H9 (cell line): ENCODE measurements at regions not wholly inside any gene's neighbourhood (a gene's known extent, or its start where the extent isn't known, plus 50 kb on each side); places are given as distances from the start of the nearest gene placed in this dataset.

Source experiments
- DNase-seq: peaks from one replicate; pipeline ENCODE4 v3.0.0-alpha.2; 2017
- H2AFZ ChIP-seq: one replicate; pipeline ENCODE4 v1.6.1; 2013; ENCODE audit warnings: mild to moderate bottlenecking, low read length, control low read depth, moderate library complexity
- H2AK5ac ChIP-seq: 2 replicates; pipeline ENCODE4 v1.6.1; 2013; ENCODE audit warnings: low read length, control low read depth, mixed read lengths; ENCODE audit not compliant: insufficient read length
- H2BK120ac ChIP-seq: one replicate; pipeline ENCODE4 v1.6.1; 2013; ENCODE audit warnings: low read depth, mild to moderate bottlenecking, low read length, control low read depth, inconsistent platforms; ENCODE audit not compliant: poor library complexity, severe bottlenecking
- H2BK12ac ChIP-seq: 2 replicates; pipeline ENCODE4 v1.6.1; 2013; ENCODE audit warnings: low read length, control low read depth, mixed read lengths, low read depth; ENCODE audit not compliant: insufficient read length
- H2BK15ac ChIP-seq: 2 replicates; pipeline ENCODE4 v1.6.1; 2013; ENCODE audit warnings: low read depth, low read length, control low read depth
- H2BK20ac ChIP-seq: one replicate; pipeline ENCODE4 v1.6.1; 2013; ENCODE audit warnings: low read depth, mild to moderate bottlenecking, low read length, control low read depth, inconsistent platforms; ENCODE audit not compliant: poor library complexity, severe bottlenecking
- H2BK5ac ChIP-seq: 2 replicates; pipeline ENCODE4 v1.6.1; 2013; ENCODE audit warnings: low read length, control low read depth, mixed read lengths; ENCODE audit not compliant: insufficient read length
- H3K14ac ChIP-seq: 2 replicates; pipeline ENCODE4 v1.6.1; 2013; ENCODE audit warnings: low read length, control low read depth; ENCODE audit not compliant: insufficient read depth
- H3K18ac ChIP-seq: 2 replicates; pipeline ENCODE4 v1.6.1; 2013; ENCODE audit warnings: low read depth, mild to moderate bottlenecking, mixed read lengths, low read length, control low read depth; ENCODE audit not compliant: insufficient read length
- H3K23ac ChIP-seq: 2 replicates; pipeline ENCODE4 v1.6.1; 2013; ENCODE audit warnings: low read length, control low read depth, mixed read lengths, low read depth; ENCODE audit not compliant: insufficient read length
- H3K23me2 ChIP-seq: 2 replicates; pipeline ENCODE4 v1.6.1; 2013; ENCODE audit warnings: low read depth, mild to moderate bottlenecking, mixed read lengths, low read length, control low read depth; ENCODE audit not compliant: insufficient read length, poor library complexity, severe bottlenecking
- H3K27ac ChIP-seq: 2 replicates; pipeline ENCODE4 v1.5.1; 2013; ENCODE audit warnings: low read length, control low read depth, mixed read lengths, low read depth; ENCODE audit not compliant: insufficient read length
- H3K27me3 ChIP-seq: 2 replicates; pipeline ENCODE4 v1.6.1; 2013; ENCODE audit warnings: low read length, control low read depth, inconsistent platforms; ENCODE audit not compliant: insufficient read depth
- H3K4ac ChIP-seq: 2 replicates; pipeline ENCODE4 v1.6.1; 2013; ENCODE audit warnings: low read depth, mild to moderate bottlenecking, control low read depth, inconsistent platforms, low read length, moderate library complexity
- H3K4me1 ChIP-seq: 2 replicates; pipeline ENCODE4 v1.6.1; 2013; ENCODE audit warnings: low read length, control low read depth, inconsistent platforms; ENCODE audit not compliant: insufficient read depth
- H3K4me2 ChIP-seq: 2 replicates; pipeline ENCODE4 v1.6.1; 2013; ENCODE audit warnings: low read length, control low read depth, mixed read lengths; ENCODE audit not compliant: insufficient read length, insufficient read depth
- H3K56ac ChIP-seq: 2 replicates; pipeline ENCODE4 v1.6.1; 2013; ENCODE audit warnings: low read depth, mild to moderate bottlenecking, mixed read lengths, low read length, control low read depth; ENCODE audit not compliant: insufficient read length
- H3K79me1 ChIP-seq: 2 replicates; pipeline ENCODE4 v1.6.1; 2013; ENCODE audit warnings: low read depth, mild to moderate bottlenecking, moderate library complexity, low read length, control low read depth, inconsistent platforms; ENCODE audit not compliant: insufficient read depth, poor library complexity, severe bottlenecking
- H3K79me2 ChIP-seq: 2 replicates; pipeline ENCODE4 v1.6.1; 2013; ENCODE audit warnings: low read length, control low read depth, inconsistent platforms; ENCODE audit not compliant: insufficient read depth
- H3K9ac ChIP-seq: 2 replicates; pipeline ENCODE4 v1.6.1; 2013; ENCODE audit warnings: low read length, control low read depth, mixed read lengths; ENCODE audit not compliant: insufficient read length; ENCODE audit errors: extremely low read depth
- H3K9me3 ChIP-seq: one replicate; pipeline ENCODE4 v1.6.1; 2013; ENCODE audit warnings: low read depth, low read length, inconsistent platforms; ENCODE audit not compliant: control insufficient read depth
- H3T11ph ChIP-seq: one replicate; pipeline ENCODE4 v1.6.1; 2013; ENCODE audit warnings: mild to moderate bottlenecking, low read length, control low read depth, inconsistent platforms
- H4K20me1 ChIP-seq: one replicate; pipeline ENCODE4 v1.6.1; 2013; ENCODE audit not compliant: control insufficient read depth, insufficient read length, insufficient read depth
- H4K5ac ChIP-seq: 2 replicates; pipeline ENCODE4 v1.6.1; 2013; ENCODE audit warnings: low read depth, mild to moderate bottlenecking, mixed read lengths, low read length, control low read depth; ENCODE audit not compliant: insufficient read length
- H4K8ac ChIP-seq: replicated peaks from 2 replicates; pipeline ENCODE4 v1.6.1; 2013; ENCODE audit warnings: low read length, control low read depth, mixed read lengths, low read depth; ENCODE audit not compliant: insufficient read length
- H4K91ac ChIP-seq: 2 replicates; pipeline ENCODE4 v1.6.1; 2013; ENCODE audit warnings: low read depth, mild to moderate bottlenecking, moderate library complexity, mixed read lengths, low read length, control low read depth; ENCODE audit not compliant: insufficient read length
- H3K27ac Mint-ChIP-seq, 3 experiments: 2 replicates in 2 of 3; 3 replicates in 1 of 3; pipeline ENCODE4 v1.8.0; 2020 to 2021; ENCODE audit warnings: mixed read lengths in 3 of 3, mild to moderate bottlenecking in 1 of 3, moderate library complexity in 1 of 3
- H3K27me3 Mint-ChIP-seq: 2 replicates; pipeline ENCODE4 v1.8.0; 2021; ENCODE audit warnings: low read depth, mild to moderate bottlenecking, moderate library complexity, mixed read lengths
- H3K36me3 Mint-ChIP-seq, 3 experiments: 2 replicates in 2 of 3; 3 replicates in 1 of 3; pipeline ENCODE4 v1.8.0; 2020 to 2021; ENCODE audit warnings: low read depth in 3 of 3, mixed read lengths in 3 of 3; ENCODE audit not compliant: insufficient read depth in 1 of 3
- H3K4me1 Mint-ChIP-seq, 2 experiments: 2 replicates each; pipeline ENCODE4 v1.8.0; 2020; ENCODE audit warnings: mixed read lengths in 2 of 2
- H3K4me3 Mint-ChIP-seq, 2 experiments: 2 replicates in 1 of 2; 3 replicates in 1 of 2; pipeline ENCODE4 v1.8.0; 2020 to 2021; ENCODE audit warnings: mild to moderate bottlenecking in 2 of 2, mixed read lengths in 2 of 2, moderate library complexity in 1 of 2
- H3K9me3 Mint-ChIP-seq, 2 experiments: 2 replicates in 1 of 2; 3 replicates in 1 of 2; pipeline ENCODE4 v1.8.0; 2020; ENCODE audit warnings: mild to moderate bottlenecking in 2 of 2, mixed read lengths in 2 of 2, moderate library complexity in 1 of 2
- CTCF ChIP-seq: fragments of 200-600 bp; sonication (generic); conservative IDR thresholded peaks from 3 replicates; pipeline ENCODE4 v1.8.0; 2021; ENCODE audit warnings: antibody characterized with exemption, mild to moderate bottlenecking
- WGBS: extraction: QIAGEN DNeasy Blood & Tissue Kit; methylation state at CpG from one replicate; pipeline ENCODE4 v1.1.7; 2013; ENCODE audit warnings: missing lambda C conversion rate, low lambda C conversion rate, mixed read lengths; ENCODE audit not compliant: insufficient read length; ENCODE audit errors: extremely low coverage; 5-methylcytosine and 5-hydroxymethylcytosine counted together

GRCh38 chr22:47236718-47237117 is 474.3 kb downstream of the TBC1D22A start:
- H3K9me3 Mint-ChIP-seq: peaks cover 17 to 66% of the 10 kb centered on the region in 2 experiments
- H3K36me3 Mint-ChIP-seq: peaks cover 4 to 24% (median 9%) of the 10 kb centered on the region in 3 experiments; a peak in 5 of 7 replicates
- H2BK15ac ChIP-seq: no peak overlapping the region
- H3K27me3 Mint-ChIP-seq: peaks cover 5% of the 10 kb centered on the region
- no peak overlapping the region for H3K23ac ChIP-seq
- no peak overlapping the region for H2AK5ac ChIP-seq
- WGBS: no CpG with 5 or more reads among the region's 1 CpG
- TF ChIP-seq CTCF: no peak
- H3K9ac ChIP-seq: no peak overlapping the region
- no peaks in the 10 kb centered on the region for H3K79me2 ChIP-seq
- peaks cover 80% of the 10 kb centered on the region for H3K9me3 ChIP-seq
- no peaks in the 10 kb centered on the region for H3K4me1 ChIP-seq
- H4K91ac ChIP-seq: no peak overlapping the region
- H2BK120ac ChIP-seq: no peak overlapping the region
- H4K8ac ChIP-seq: no peak overlapping the region
- no peak overlapping the region for H3K27ac ChIP-seq
- H3K56ac ChIP-seq: no peak overlapping the region
- no peak overlapping the region for H3K18ac ChIP-seq
- H3K4me2 ChIP-seq: no peak overlapping the region
- no peak overlapping the region for H3K14ac ChIP-seq
- H4K20me1 ChIP-seq: no peaks in the 10 kb centered on the region
- no peak overlapping the region for H2AFZ ChIP-seq
- H4K5ac ChIP-seq: no peak overlapping the region
- H3K4me1 Mint-ChIP-seq: no peaks in the 10 kb centered on the region
- no peaks in the 10 kb centered on the region for H3K79me1 ChIP-seq
- H3T11ph ChIP-seq: no peak overlapping the region
- H3K23me2 ChIP-seq: no peaks in the 10 kb centered on the region
- H3K27ac Mint-ChIP-seq: no peak overlapping the region
- no peak for DNase-seq
- no peak overlapping the region for H2BK5ac ChIP-seq
- H3K4ac ChIP-seq: no peak overlapping the region
- no peak overlapping the region for H3K4me3 Mint-ChIP-seq
- H3K27me3 ChIP-seq: no peaks in the 10 kb centered on the region
- H2BK20ac ChIP-seq: no peak overlapping the region
- H2BK12ac ChIP-seq: no peak overlapping the region
